GM19035 (cell line): ENCODE measurements at regions not wholly inside any gene's neighbourhood (a gene's known extent, or its start where the extent isn't known, plus 50 kb on each side); places are given as distances from the start of the nearest gene placed in this dataset.
"Not testable (repeated sequence)": the region's sequence is repeated elsewhere in the genome, so short reads cannot be mapped to it uniquely, and the experiment has no call there.

Experiments used
- ATAC-seq: cut with Tn5 transposase; IDR thresholded peaks from one replicate; pipeline ENCODE4 v1.9.1; 2021; ENCODE audit not compliant: unreplicated experiment

- no peak for ATAC-seq
Observed at GRCh38 chr12:131192951-131193350, 239.2 kb downstream of the ADGRD1 start.

GRCh38 chr12:131194166-131194565 is 240.5 kb downstream of the ADGRD1 start:
- ATAC-seq: no peak

- ATAC-seq: no peak
Observed at GRCh38 chr12:131195796-131196195, 242.1 kb downstream of the ADGRD1 start.

GRCh38 chr12:131196220-131196619 is 242.5 kb downstream of the ADGRD1 start:
- ATAC-seq: no peak

- ATAC-seq: no peak
Observed at GRCh38 chr12:131197490-131197889, 243.8 kb downstream of the ADGRD1 start.

- no peak for ATAC-seq
Observed at GRCh38 chr12:131199221-131199620, 245.5 kb downstream of the ADGRD1 start.

GRCh38 chr12:131201912-131202311 is 248.2 kb downstream of the ADGRD1 start:
- ATAC-seq: not testable (repeated sequence)

GRCh38 chr12:131202592-131203378 is 249.1 kb downstream of the ADGRD1 start:
- ATAC-seq: no peak

- ATAC-seq: no peak
Observed at GRCh38 chr12:131203666-131204415, 250.1 kb downstream of the ADGRD1 start.

- ATAC-seq: no peak
Observed at GRCh38 chr12:131204416-131205274, 250.9 kb downstream of the ADGRD1 start.

- not testable (repeated sequence) for ATAC-seq
Observed at GRCh38 chr12:131205275-131205933, 251.7 kb downstream of the ADGRD1 start.

GRCh38 chr12:131206630-131207299 is 253.1 kb downstream of the ADGRD1 start:
- not testable (repeated sequence) for ATAC-seq

GRCh38 chr12:131207300-131207660 is 253.6 kb downstream of the ADGRD1 start:
- not testable (repeated sequence) for ATAC-seq

GRCh38 chr12:131207841-131208240 is 254.1 kb downstream of the ADGRD1 start:
- ATAC-seq: not testable (repeated sequence)

GRCh38 chr12:131208425-131208824 is 254.7 kb downstream of the ADGRD1 start:
- no peak for ATAC-seq

GRCh38 chr12:131209082-131210070 is 255.7 kb downstream of the ADGRD1 start:
- no peak for ATAC-seq

- no peak for ATAC-seq
Observed at GRCh38 chr12:131210506-131211339, 257.0 kb downstream of the ADGRD1 start.

GRCh38 chr12:131211340-131211938 is 257.7 kb downstream of the ADGRD1 start:
- no peak for ATAC-seq
